Panc1 (cell line): ENCODE measurements at regions not wholly inside any gene's neighbourhood (a gene's known extent, or its start where the extent isn't known, plus 50 kb on each side); places are given as distances from the start of the nearest gene placed in this dataset.

Experiments
- POLR2AphosphoS5 ChIP-seq: IDR thresholded peaks from 2 replicates; pipeline ENCODE4 v1.6.1; 2012; ENCODE audit warnings: mild to moderate bottlenecking, low read depth, low read length, moderate library complexity
- SIN3A ChIP-seq: IDR thresholded peaks from 2 replicates; pipeline ENCODE4 v1.6.1; 2012; ENCODE audit warnings: low read depth, mild to moderate bottlenecking, low read length, moderate library complexity, borderline replicate concordance; ENCODE audit not compliant: insufficient read depth
- TF ChIP-seq, protein P1 (sequence below), 2 experiments: IDR thresholded peaks; 2 replicates each; pipeline ENCODE4 v1.6.1; 2011 to 2012; ENCODE audit warnings: low read depth in 2 of 2, control low read depth in 1 of 2, low read length in 1 of 2, mild to moderate bottlenecking in 1 of 2, moderate library complexity in 1 of 2; ENCODE audit not compliant: insufficient read depth in 1 of 2
- TF ChIP-seq, protein P2 (sequence below): fragments of 450-650 bp; IDR thresholded peaks from 2 replicates; pipeline ENCODE4 v1.5.1; 2017; ENCODE audit warnings: mild to moderate bottlenecking

DNA sequence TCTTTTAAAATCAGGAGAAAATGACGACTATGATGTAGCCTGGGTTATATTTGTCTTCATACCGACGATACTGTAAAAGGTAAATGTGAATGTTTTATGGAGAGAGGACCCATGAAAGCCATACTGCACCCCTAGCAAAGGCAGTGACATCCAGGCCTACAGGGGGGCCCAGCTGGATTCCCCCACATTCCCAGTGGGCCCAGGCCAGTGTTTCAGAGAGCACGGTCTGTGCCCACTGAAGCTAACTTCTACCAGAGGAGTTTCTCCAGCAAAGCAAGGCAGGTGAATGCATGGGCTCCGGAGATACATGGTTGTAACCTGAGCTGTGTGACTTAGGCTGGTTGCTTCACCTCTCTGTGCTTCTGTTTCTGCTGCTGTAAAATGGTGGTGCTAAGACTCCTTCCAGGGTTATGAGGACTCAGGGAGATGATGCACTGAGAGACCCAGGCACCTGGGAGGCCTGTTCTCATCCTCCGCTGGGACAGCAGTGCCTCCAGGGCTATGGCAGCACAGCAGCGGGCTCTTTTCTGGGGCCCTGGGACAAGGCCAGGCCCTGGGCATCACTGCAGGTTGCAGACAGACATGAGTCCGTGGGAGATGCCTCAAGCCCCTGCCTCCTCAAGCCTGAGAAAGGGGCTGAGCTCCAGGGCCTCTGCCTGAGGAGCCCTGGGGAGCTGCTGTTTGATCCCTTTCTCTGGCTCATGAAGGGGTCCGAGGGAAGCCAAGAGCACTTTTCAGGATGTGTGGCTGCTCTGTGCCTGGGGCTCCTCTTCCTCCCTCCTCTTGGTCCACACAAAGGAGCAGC is 73.7 kb downstream of the SERPINA3 start:
- TF ChIP-seq, protein P1, sequence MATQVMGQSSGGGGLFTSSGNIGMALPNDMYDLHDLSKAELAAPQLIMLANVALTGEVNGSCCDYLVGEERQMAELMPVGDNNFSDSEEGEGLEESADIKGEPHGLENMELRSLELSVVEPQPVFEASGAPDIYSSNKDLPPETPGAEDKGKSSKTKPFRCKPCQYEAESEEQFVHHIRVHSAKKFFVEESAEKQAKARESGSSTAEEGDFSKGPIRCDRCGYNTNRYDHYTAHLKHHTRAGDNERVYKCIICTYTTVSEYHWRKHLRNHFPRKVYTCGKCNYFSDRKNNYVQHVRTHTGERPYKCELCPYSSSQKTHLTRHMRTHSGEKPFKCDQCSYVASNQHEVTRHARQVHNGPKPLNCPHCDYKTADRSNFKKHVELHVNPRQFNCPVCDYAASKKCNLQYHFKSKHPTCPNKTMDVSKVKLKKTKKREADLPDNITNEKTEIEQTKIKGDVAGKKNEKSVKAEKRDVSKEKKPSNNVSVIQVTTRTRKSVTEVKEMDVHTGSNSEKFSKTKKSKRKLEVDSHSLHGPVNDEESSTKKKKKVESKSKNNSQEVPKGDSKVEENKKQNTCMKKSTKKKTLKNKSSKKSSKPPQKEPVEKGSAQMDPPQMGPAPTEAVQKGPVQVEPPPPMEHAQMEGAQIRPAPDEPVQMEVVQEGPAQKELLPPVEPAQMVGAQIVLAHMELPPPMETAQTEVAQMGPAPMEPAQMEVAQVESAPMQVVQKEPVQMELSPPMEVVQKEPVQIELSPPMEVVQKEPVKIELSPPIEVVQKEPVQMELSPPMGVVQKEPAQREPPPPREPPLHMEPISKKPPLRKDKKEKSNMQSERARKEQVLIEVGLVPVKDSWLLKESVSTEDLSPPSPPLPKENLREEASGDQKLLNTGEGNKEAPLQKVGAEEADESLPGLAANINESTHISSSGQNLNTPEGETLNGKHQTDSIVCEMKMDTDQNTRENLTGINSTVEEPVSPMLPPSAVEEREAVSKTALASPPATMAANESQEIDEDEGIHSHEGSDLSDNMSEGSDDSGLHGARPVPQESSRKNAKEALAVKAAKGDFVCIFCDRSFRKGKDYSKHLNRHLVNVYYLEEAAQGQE (IDR thresholded peaks at IDR 0.05; ENCODE audit: insufficient read depth in 1 of 2, low read depth in 2 of 2, low read length in 1 of 2), result no peak
- TF ChIP-seq POLR2AphosphoS5 (no peak), SIN3A (no peak)
- TF ChIP-seq, protein P2, sequence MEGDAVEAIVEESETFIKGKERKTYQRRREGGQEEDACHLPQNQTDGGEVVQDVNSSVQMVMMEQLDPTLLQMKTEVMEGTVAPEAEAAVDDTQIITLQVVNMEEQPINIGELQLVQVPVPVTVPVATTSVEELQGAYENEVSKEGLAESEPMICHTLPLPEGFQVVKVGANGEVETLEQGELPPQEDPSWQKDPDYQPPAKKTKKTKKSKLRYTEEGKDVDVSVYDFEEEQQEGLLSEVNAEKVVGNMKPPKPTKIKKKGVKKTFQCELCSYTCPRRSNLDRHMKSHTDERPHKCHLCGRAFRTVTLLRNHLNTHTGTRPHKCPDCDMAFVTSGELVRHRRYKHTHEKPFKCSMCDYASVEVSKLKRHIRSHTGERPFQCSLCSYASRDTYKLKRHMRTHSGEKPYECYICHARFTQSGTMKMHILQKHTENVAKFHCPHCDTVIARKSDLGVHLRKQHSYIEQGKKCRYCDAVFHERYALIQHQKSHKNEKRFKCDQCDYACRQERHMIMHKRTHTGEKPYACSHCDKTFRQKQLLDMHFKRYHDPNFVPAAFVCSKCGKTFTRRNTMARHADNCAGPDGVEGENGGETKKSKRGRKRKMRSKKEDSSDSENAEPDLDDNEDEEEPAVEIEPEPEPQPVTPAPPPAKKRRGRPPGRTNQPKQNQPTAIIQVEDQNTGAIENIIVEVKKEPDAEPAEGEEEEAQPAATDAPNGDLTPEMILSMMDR, result no peak
